MG63 (cell line): ENCODE measurements at regions not wholly inside any gene's neighbourhood (a gene's known extent, or its start where the extent isn't known, plus 50 kb on each side); places are given as distances from the start of the nearest gene placed in this dataset.
A peak's percentile ranks its signal among the peaks of the same experiment; 100 is the strongest.
"Not testable (repeated sequence)": the region's sequence is repeated elsewhere in the genome, so short reads cannot be mapped to it uniquely, and the experiment has no call there.

Experiments used
- DNase-seq: peaks from one replicate; pipeline ENCODE4 v3.0.0-alpha.2; 2020
- H3K27me3 ChIP-seq: fragments of 250-450 bp; sonication (Bioruptor Pico); 2 replicates; pipeline ENCODE4 v1.5.1; 2020; ENCODE audit warnings: mild to moderate bottlenecking, moderate library complexity
- H3K36me3 ChIP-seq: fragments of 250-450 bp; sonication (Bioruptor Pico); 2 replicates; pipeline ENCODE4 v1.5.1; 2020; ENCODE audit warnings: mild to moderate bottlenecking, moderate library complexity
- H3K4me3 ChIP-seq: fragments of 250-450 bp; sonication (Bioruptor Pico); 2 replicates; pipeline ENCODE4 v1.5.1; 2020; ENCODE audit warnings: mild to moderate bottlenecking, moderate library complexity
- H3K9me3 ChIP-seq: fragments of 250-450 bp; sonication (Bioruptor Pico); 2 replicates; pipeline ENCODE4 v1.5.1; 2020; ENCODE audit warnings: mild to moderate bottlenecking, moderate library complexity

- Histone ChIP-seq H3K4me3 (no peak overlapping the region), H3K27me3 (no peaks in the 10 kb centered on the region), H3K9me3 (peaks cover 7% of the 10 kb centered on the region), H3K36me3 (no peaks in the 10 kb centered on the region; the same call in 1 of the 2 replicates)
- peak; percentile 16 for DNase-seq
Observed at GRCh38 chr7:116357781-116358670, 141.5 kb upstream of the CAV2 start.

- DNase-seq = no peak
- no peaks in the 10 kb centered on the region for H3K27me3 ChIP-seq
- H3K4me3 ChIP-seq = no peak overlapping the region
- no peaks in the 10 kb centered on the region; the same call in 1 of the 2 replicates for H3K36me3 ChIP-seq
- H3K9me3 ChIP-seq = peaks cover 7% of the 10 kb centered on the region
Observed at GRCh38 chr7:116361767-116362166, 137.8 kb upstream of the CAV2 start.

GRCh38 chr7:116363637-116364432, 135.7 kb upstream of the CAV2 start:
- no peak for DNase-seq
- Histone ChIP-seq H3K27me3 (no peaks in the 10 kb centered on the region), H3K4me3 (no peak overlapping the region), H3K9me3 (peaks cover 6% of the 10 kb centered on the region; the same call in 1 of the 2 replicates), H3K36me3 (no peaks in the 10 kb centered on the region)

- H3K36me3 ChIP-seq = no peaks in the 10 kb centered on the region
- no peak overlapping the region for H3K4me3 ChIP-seq
- no peak for DNase-seq
- H3K27me3 ChIP-seq = no peaks in the 10 kb centered on the region
- H3K9me3 ChIP-seq = peaks cover 6% of the 10 kb centered on the region; the same call in 1 of the 2 replicates
Observed at GRCh38 chr7:116364469-116364868, 135.1 kb upstream of the CAV2 start.

GRCh38 chr7:116365797-116366196, 133.7 kb upstream of the CAV2 start:
- Histone ChIP-seq H3K4me3 (no peak overlapping the region), H3K36me3 (no peaks in the 10 kb centered on the region), H3K27me3 (no peaks in the 10 kb centered on the region), H3K9me3 (peaks cover 4% of the 10 kb centered on the region; the same call in 1 of the 2 replicates)
- no peak for DNase-seq

- Histone ChIP-seq H3K9me3 (no peaks in the 10 kb centered on the region), H3K36me3 (no peaks in the 10 kb centered on the region), H3K4me3 (no peak overlapping the region), H3K27me3 (no peaks in the 10 kb centered on the region)
- DNase-seq = no peak
Observed at GRCh38 chr7:116367171-116367813, 132.2 kb upstream of the CAV2 start.

- H3K27me3 ChIP-seq = no peaks in the 10 kb centered on the region
- no peak for DNase-seq
- no peaks in the 10 kb centered on the region for H3K9me3 ChIP-seq
- H3K36me3 ChIP-seq = no peaks in the 10 kb centered on the region
- no peak overlapping the region for H3K4me3 ChIP-seq
Observed at GRCh38 chr7:116368965-116369364, 130.6 kb upstream of the CAV2 start.

GRCh38 chr7:116371536-116371935, 128.0 kb upstream of the CAV2 start:
- DNase-seq = not testable (repeated sequence)

GRCh38 chr7:116373229-116373628, 126.3 kb upstream of the CAV2 start:
- H3K4me3 ChIP-seq, DNase-seq, H3K36me3 ChIP-seq, H3K27me3 ChIP-seq, H3K9me3 ChIP-seq: not testable (repeated sequence)

More at GRCh38 chr7:116371536-116371935, 128.0 kb upstream of the CAV2 start:
- H3K4me3 ChIP-seq, H3K36me3 ChIP-seq, H3K27me3 ChIP-seq, H3K9me3 ChIP-seq: not testable (repeated sequence)

- no peak overlapping the region for H3K4me3 ChIP-seq
- H3K27me3 ChIP-seq = no peaks in the 10 kb centered on the region
- DNase-seq = no peak
- H3K9me3 ChIP-seq = no peaks in the 10 kb centered on the region
- no peaks in the 10 kb centered on the region for H3K36me3 ChIP-seq
Observed at GRCh38 chr7:116377721-116378120, 121.8 kb upstream of the CAV2 start.

- H3K9me3 ChIP-seq = no peaks in the 10 kb centered on the region
- peak; percentile 13 for DNase-seq
- H3K27me3 ChIP-seq = no peaks in the 10 kb centered on the region
- no peaks in the 10 kb centered on the region for H3K36me3 ChIP-seq
- no peak overlapping the region for H3K4me3 ChIP-seq
Observed at GRCh38 chr7:116380025-116380424, 119.5 kb upstream of the CAV2 start.

- Histone ChIP-seq H3K4me3 (no peak overlapping the region), H3K27me3 (no peaks in the 10 kb centered on the region), H3K36me3 (no peaks in the 10 kb centered on the region), H3K9me3 (no peaks in the 10 kb centered on the region)
- no peak for DNase-seq
Observed at GRCh38 chr7:116382375-116382774, 117.2 kb upstream of the CAV2 start.

GRCh38 chr7:116384936-116385635, 114.5 kb upstream of the CAV2 start:
- Histone ChIP-seq H3K36me3 (no peaks in the 10 kb centered on the region), H3K4me3 (no peak overlapping the region), H3K27me3 (no peaks in the 10 kb centered on the region), H3K9me3 (no peaks in the 10 kb centered on the region)
- no peak for DNase-seq

- no peak for DNase-seq
- H3K9me3 ChIP-seq = no peaks in the 10 kb centered on the region
- no peak overlapping the region for H3K4me3 ChIP-seq
- no peaks in the 10 kb centered on the region for H3K36me3 ChIP-seq
- no peaks in the 10 kb centered on the region for H3K27me3 ChIP-seq
Observed at GRCh38 chr7:116386674-116387073, 112.9 kb upstream of the CAV2 start.

- Histone ChIP-seq H3K4me3 (no peak overlapping the region), H3K27me3 (no peaks in the 10 kb centered on the region), H3K9me3 (no peaks in the 10 kb centered on the region), H3K36me3 (no peaks in the 10 kb centered on the region)
- DNase-seq = no peak
Observed at GRCh38 chr7:116390363-116390762, 109.2 kb upstream of the CAV2 start.

- DNase-seq = no peak
- H3K4me3 ChIP-seq = no peak overlapping the region
- no peaks in the 10 kb centered on the region for H3K9me3 ChIP-seq
- H3K36me3 ChIP-seq = no peaks in the 10 kb centered on the region
- H3K27me3 ChIP-seq = no peaks in the 10 kb centered on the region
Observed at GRCh38 chr7:116392806-116393205, 106.7 kb upstream of the CAV2 start.
